Lower leg skin (tissue), 4 donors: ENCODE measurements at regions not wholly inside any gene's neighbourhood (a gene's known extent, or its start where the extent isn't known, plus 50 kb on each side); places are given as distances from the start of the nearest gene placed in this dataset.

Source experiments
- DNase-seq, 2 donors: peaks; one replicate each; pipeline ENCODE4 v3.0.0-alpha.2; 2019; ENCODE audit warnings: low spot score in 2 of 2
- H3K4me3 ChIP-seq: fragments of 200-600 bp; sonication (generic); 2 replicates; pipeline ENCODE4 v1.5.1; 2017; ENCODE audit warnings: mild to moderate bottlenecking, low read depth; ENCODE audit not compliant: poor library complexity, severe bottlenecking
- POLR2A ChIP-seq, 2 donors: fragments of 450-650 bp; IDR thresholded peaks; one replicate each; pipeline ENCODE4 v1.6.1; 2016 to 2017; ENCODE audit warnings: antibody characterized with exemption in 2 of 2, mild to moderate bottlenecking in 1 of 2, moderate library complexity in 1 of 2
- WGBS, 2 donors: methylation state at CpG; one replicate each; pipeline ENCODE4 v1.1.5; 2018; 5-methylcytosine and 5-hydroxymethylcytosine counted together
- intact Hi-C: fragments of 100-400 bp; cut with DNase I; formaldehyde crosslinking; loops from one replicate; pipeline ENCODE4 v1.15.0; 2023; ENCODE audit warnings: low total_unique reads
- TF ChIP-seq, protein P1 (sequence below), 3 donors: fragments of 450-650 bp; IDR thresholded peaks; one replicate each; pipeline ENCODE4 v1.5.1; 2016; ENCODE audit warnings: antibody characterized with exemption in 3 of 3, mild to moderate bottlenecking in 3 of 3, moderate library complexity in 2 of 3

DNA sequence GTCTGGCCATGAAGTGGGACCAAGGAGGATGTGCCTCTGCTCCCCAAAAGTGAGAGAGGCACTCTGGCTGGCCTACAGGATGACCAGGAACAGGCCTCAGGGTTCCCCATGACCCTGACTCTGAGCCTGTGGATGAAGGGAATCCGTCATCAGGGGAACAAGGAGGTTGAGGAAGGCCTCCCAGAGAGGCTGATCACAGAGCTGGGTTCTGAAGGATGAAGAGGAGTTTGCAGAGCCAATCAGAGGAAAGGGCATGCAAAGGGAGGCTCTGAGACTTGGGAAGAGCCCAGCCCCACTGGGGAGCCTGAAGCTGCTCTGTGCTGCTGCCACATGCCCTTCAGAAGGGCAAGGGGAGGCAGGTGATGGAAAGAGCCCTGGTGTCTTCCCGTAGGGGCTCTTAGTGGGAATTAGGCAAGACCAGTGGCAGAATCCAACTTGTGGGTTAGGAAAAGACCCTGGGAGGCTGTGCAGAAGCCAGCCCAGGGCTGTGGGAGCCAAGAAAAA is 141.3 kb upstream of the ID2 start:
- intact Hi-C loops = loop anchor here (10.0 kb wide), 1 partner anchor 144 kb away; the partner anchor contains the start of gene ID2
- 84 to 93% methylated on average over 2 of the region's 2 CpGs for WGBS, 2 donors
- TF ChIP-seq POLR2A (IDR thresholded peaks at IDR 0.05) = no peak
- TF ChIP-seq, protein P1, sequence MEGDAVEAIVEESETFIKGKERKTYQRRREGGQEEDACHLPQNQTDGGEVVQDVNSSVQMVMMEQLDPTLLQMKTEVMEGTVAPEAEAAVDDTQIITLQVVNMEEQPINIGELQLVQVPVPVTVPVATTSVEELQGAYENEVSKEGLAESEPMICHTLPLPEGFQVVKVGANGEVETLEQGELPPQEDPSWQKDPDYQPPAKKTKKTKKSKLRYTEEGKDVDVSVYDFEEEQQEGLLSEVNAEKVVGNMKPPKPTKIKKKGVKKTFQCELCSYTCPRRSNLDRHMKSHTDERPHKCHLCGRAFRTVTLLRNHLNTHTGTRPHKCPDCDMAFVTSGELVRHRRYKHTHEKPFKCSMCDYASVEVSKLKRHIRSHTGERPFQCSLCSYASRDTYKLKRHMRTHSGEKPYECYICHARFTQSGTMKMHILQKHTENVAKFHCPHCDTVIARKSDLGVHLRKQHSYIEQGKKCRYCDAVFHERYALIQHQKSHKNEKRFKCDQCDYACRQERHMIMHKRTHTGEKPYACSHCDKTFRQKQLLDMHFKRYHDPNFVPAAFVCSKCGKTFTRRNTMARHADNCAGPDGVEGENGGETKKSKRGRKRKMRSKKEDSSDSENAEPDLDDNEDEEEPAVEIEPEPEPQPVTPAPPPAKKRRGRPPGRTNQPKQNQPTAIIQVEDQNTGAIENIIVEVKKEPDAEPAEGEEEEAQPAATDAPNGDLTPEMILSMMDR (IDR thresholded peaks at IDR 0.05) = no peak
- no peak overlapping the region for H3K4me3 ChIP-seq
- no peak for DNase-seq

DNA sequence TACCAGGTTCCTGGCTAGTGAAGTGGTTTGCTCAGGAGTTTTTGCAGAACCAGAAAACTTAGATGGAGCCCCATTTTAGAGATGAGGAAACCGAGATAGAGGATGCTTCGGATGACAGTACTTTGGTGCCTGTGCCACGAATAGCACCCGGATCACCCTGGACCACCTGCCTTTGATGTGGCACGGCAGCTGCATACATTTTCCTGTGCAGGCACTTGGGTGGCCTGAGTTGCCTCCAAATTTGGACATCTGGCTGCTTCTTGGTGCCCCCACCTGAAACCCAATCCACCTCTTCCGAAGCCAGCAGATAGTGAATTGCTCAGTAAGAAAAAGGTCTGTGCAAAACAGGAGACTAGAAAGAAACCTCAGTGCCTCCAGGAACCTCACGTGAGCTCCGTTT is 140.6 kb upstream of the ID2 start:
- 90 to 94% methylated on average over 8 of the region's 8 CpGs for WGBS, 2 donors
- TF ChIP-seq POLR2A (IDR thresholded peaks at IDR 0.05) = no peak
- TF ChIP-seq, protein P1 (IDR thresholded peaks at IDR 0.05) = no peak
- intact Hi-C loops = loop anchor here (10.0 kb wide), 1 partner anchor 144 kb away; the partner anchor contains the start of gene ID2
- no peak for DNase-seq
- no peak overlapping the region for H3K4me3 ChIP-seq

DNA sequence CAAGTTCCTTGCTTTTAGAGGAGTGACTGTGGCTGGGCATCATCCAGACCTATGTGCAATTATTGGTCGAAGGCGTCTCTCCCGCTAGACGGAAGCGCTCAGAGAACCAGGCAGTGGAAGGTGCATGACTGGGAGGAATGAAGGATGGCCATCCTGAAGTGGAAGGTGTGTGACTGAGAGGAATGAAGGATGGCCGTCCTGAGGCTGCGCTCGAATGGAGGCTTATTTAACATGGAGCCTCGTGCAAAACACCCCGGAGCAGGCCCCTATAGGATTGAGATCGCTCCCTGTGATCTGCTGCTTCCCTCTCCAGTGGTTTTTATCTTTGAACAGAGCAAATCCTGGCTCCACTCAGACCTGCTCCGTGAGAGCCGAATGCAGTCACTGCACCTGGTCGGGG is 140.2 kb upstream of the ID2 start:
- 93 to 95% methylated on average over 14 of the region's 14 CpGs for WGBS, 2 donors
- DNase-seq = no peak
- TF ChIP-seq, protein P1 (IDR thresholded peaks at IDR 0.05) = no peak
- no peak for TF ChIP-seq POLR2A (IDR thresholded peaks at IDR 0.05)
- H3K4me3 ChIP-seq = no peak overlapping the region
- intact Hi-C loops = loop anchor here (10.0 kb wide), 1 partner anchor 143 kb away; the partner anchor contains the start of gene ID2

DNA sequence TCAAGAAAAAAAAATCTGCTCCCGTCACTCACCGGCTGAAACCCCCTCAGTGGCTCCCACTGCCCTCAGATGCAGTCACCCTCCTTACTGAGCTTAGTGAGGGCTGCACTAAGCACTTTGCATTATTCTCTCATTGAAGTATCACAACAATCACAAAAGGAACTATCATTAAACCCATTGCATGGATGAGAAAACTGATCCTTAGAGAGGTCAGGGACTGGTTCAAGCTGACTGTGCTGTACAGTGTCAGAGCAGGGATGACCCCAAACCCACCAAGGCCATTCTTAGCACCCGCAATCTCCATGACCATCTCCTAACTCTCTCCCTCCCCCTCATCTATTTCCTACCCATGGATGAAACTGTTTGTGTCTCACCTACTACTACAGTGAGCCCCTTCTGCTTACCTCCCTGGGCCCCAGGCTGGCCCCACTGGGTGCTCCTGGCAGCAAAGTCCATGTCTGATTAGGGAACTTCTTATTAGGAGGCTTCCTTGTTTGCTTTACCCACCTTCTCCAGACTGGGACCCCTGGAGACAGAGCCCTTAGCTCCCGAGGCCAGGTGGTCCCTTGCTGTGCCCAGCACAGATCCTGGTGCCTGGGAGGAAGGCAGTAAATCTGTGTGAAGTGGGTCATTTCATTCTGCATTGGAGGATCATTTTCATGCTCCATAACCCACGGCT is 139.3 kb upstream of the ID2 start:
- intact Hi-C loops = loop anchor here (10.0 kb wide), 1 partner anchor 142 kb away; the partner anchor contains the start of gene ID2
- no peak for TF ChIP-seq POLR2A (IDR thresholded peaks at IDR 0.05)
- TF ChIP-seq, protein P1 (IDR thresholded peaks at IDR 0.05) = no peak
- WGBS, 2 donors = 85 to 89% methylated on average over 5 of the region's 5 CpGs
- no peak overlapping the region for H3K4me3 ChIP-seq
- no peak for DNase-seq

DNA sequence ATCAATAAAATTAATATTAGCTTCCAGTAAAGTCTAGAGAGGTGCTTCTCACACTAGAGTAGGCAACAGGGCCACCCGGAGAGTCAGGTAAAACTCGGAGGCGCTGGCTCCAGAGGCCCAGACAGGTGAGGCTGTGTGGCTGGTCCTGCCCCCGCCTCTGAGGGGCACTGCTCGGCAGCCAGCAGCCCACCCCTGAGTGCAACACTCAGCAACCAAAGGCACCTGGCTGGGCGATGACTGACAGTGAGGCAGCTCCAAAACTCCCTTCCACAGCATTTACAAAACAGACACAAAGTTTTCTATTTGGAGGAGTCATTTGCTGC is 138.8 kb upstream of the ID2 start:
- no peak overlapping the region for H3K4me3 ChIP-seq
- TF ChIP-seq, protein P1 (IDR thresholded peaks at IDR 0.05) = no peak
- no peak for TF ChIP-seq POLR2A (IDR thresholded peaks at IDR 0.05)
- DNase-seq = no peak
- WGBS, 2 donors = 64 to 78% methylated on average over 6 of the region's 6 CpGs
- intact Hi-C loops = loop anchor here (10.0 kb wide), 1 partner anchor 142 kb away; the partner anchor contains the start of gene ID2
